GM21737 (cell line): ENCODE measurements at regions not wholly inside any gene's neighbourhood (a gene's known extent, or its start where the extent isn't known, plus 50 kb on each side); places are given as distances from the start of the nearest gene placed in this dataset.
"Not testable (repeated sequence)": the region's sequence is repeated elsewhere in the genome, so short reads cannot be mapped to it uniquely, and the experiment has no call there.

Experiments
- ATAC-seq: cut with Tn5 transposase; IDR thresholded peaks from one replicate; pipeline ENCODE4 v1.9.1; 2021; ENCODE audit warnings: mild to moderate bottlenecking, moderate library complexity; ENCODE audit not compliant: unreplicated experiment

GRCh38 chr2:60358476-60358875 is 195.0 kb downstream of the BCL11A start:
- no peak for ATAC-seq

DNA sequence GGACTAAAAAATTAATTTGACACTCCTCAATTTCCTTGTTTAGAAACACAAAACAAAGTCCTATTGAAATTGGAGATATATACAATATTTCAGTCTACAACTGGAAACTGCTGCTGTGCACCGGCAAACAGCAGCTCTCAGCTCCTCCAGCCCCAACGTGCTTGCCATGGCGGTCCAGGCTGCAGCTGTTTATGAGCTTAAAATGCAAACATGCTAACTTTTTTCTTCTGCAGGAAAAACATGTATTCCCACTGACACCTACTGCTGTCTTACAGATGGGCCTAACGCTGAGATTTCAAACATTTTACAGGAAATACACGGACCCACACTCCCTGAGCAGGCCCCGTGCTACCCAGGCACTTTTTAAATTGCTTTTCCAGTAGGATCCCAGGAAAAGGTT is 195.5 kb downstream of the BCL11A start:
- no peak for ATAC-seq

DNA sequence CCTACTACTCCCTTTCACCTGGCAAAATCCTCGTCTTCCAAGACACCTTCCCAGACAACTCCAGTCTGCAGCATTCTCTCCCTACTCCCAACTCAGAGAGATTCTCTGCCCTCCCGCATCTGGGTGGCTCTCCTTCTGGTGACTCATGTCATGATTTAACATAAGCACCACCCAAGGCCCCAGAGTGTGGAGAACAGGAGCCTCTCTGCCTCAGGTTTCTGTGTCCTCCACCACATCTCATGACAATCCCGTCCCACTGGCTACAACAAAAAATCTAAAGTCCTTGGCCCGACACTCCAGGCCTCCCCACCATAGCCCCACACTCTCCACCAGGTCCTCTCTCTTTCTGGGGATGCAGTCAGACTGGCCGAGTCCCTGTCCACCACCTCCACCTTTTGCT is 197.1 kb downstream of the BCL11A start:
- no peak for ATAC-seq

- no peak for ATAC-seq
These were observed 197.6 kb downstream of the BCL11A start for GRCh38 chr2:60355849-60356261.

DNA sequence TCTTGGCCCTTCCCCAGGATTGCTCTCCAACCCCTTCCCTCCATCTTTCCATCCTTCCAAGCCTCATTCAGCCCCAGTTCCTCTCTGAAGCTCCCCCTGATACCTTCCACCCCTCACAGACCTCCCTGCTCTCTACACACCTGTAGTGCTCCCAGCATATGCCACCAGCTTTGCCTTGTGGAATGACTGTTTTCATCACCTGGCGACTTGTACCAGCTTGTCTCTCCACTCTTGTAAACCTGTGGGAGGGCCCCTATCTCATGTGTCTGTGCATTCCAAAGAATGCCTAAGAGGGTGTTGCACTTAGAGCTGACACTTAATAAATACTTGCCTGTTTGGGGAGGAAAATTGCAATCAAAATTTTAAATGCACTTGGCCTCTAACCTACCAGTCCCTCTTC is 198.7 kb downstream of the BCL11A start:
- ATAC-seq: no peak

- ATAC-seq: peak; percentile 39
These were observed 199.6 kb downstream of the BCL11A start for GRCh38 chr2:60353863-60354262.

- ATAC-seq: peak; percentile 15
These were observed 200.1 kb downstream of the BCL11A start for GRCh38 chr2:60353406-60353800.

DNA sequence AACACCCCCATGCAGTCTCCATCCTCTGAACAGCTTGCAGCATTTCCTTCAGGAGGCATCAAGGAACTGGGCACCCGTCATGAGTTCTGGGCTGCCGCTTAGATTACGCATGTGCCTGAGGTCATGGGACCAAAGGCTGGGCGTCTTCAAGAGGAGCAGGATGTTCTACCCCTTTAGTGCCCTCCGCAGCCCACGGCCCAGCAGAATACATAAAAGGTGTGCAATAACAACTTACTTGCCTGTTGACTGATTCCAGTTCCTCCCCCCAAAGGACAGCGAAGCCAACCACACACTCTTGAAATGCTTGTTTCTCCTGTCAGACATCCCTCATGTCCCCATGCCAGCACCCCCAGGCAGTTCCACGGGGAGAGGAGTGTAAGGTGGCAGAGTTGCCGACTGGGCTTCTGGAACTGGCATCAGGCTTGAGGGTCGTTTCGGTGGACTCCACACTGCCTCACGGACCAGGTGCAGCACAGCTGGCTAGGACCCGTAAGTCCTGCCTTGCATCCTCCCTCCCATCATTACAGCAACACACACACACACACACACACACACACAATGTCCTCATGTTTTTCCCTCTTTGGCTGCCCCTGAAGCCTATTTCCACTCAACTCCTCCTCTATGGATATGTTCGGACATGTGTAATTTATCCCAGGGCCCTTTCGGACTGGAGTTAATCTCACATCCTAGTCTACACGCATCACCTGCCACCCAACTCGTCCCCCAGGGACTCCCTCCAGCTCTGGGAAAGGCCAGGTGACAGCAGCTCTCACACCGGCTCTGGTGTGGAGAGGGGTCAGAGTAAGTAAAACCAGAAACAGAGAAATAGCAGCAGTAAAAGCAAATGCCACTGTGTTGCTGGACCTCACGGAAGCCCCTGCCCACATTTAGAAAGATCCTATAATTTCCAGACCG is 200.7 kb downstream of the BCL11A start:
- no peak for ATAC-seq

DNA sequence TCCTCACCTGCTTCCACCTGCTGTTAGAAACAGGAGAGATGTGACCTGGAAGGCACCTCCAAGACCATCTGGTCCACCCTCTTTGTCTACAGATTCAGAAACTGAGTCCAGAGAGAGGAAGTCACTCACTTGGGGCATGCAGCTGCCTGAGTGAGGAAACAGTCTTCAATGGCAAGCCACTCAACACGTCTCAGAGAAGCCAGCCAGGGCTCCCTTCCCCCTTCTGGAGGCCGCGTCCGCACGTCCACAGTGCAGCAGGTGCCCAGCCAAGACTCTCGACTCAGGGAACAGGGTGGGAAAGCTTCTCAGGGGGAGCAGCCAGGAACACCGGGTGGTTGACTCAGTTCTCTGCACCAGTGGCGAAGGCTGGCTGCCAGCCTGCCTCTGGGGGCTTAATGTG is 201.7 kb downstream of the BCL11A start:
- ATAC-seq: no peak

GRCh38 chr2:60351321-60351720 is 202.1 kb downstream of the BCL11A start:
- no peak for ATAC-seq

- ATAC-seq: no peak
These were observed 202.7 kb downstream of the BCL11A start for GRCh38 chr2:60350791-60351190.

- ATAC-seq: no peak
These were observed 205.7 kb downstream of the BCL11A start for GRCh38 chr2:60347781-60348180.

DNA sequence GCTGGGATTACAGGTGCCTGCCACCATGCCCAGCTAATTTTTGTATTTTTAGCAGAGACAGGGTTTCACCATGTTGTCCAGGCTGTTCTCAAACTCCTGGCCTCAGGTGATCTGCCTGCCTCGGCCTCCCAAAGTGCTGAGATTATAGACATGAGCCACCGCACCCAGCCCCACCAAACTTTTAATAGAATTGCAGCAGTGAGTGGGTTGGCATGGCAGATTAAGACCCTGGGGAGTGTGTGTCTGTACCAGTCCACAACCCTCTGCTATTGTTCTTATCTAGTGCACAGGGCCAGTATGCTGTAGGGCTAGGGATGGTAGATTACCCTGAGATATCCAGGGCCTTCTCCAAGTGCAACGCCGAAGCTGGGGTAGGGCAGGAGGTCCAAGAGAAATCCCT is 211.0 kb downstream of the BCL11A start:
- not testable (repeated sequence) for ATAC-seq

- no peak for ATAC-seq
These were observed 212.3 kb downstream of the BCL11A start for GRCh38 chr2:60341151-60341550.

GRCh38 chr2:60339286-60339685 is 214.2 kb downstream of the BCL11A start:
- no peak for ATAC-seq

GRCh38 chr2:60337142-60337497 is 216.3 kb downstream of the BCL11A start:
- ATAC-seq: no peak

DNA sequence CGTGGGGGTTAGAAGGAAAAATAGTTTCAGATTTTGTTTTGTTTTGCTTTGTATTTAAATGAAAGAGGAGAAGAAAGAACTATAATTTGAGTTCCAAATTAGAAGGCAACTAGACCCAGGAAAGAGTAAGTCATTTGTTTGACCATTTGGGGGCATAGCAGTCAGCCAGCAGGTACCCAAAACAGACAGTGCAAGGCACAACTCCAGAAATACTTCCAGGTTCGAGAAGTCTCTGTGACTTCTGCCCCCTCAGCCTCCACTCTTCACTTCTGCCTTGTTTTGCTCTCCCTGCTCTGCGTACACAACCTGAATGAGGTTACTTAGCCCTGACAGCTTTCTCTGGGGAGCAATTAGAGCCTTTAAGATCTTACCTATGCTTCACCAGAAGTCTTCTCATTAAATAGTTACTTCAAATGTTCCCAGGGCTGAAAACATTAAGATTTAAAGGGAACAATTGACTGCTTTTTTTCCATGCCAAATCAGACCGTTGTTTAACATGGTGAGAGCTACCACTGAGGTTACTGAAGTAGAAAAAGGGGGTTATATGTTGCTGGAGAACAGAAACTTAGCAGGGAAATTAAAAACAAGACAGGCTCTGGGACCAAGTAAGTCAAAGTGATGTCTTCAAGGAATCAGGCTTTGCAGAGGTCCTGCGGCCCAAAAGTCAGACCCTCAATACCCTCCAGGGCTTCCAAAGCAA is 216.9 kb downstream of the BCL11A start:
- ATAC-seq: no peak

DNA sequence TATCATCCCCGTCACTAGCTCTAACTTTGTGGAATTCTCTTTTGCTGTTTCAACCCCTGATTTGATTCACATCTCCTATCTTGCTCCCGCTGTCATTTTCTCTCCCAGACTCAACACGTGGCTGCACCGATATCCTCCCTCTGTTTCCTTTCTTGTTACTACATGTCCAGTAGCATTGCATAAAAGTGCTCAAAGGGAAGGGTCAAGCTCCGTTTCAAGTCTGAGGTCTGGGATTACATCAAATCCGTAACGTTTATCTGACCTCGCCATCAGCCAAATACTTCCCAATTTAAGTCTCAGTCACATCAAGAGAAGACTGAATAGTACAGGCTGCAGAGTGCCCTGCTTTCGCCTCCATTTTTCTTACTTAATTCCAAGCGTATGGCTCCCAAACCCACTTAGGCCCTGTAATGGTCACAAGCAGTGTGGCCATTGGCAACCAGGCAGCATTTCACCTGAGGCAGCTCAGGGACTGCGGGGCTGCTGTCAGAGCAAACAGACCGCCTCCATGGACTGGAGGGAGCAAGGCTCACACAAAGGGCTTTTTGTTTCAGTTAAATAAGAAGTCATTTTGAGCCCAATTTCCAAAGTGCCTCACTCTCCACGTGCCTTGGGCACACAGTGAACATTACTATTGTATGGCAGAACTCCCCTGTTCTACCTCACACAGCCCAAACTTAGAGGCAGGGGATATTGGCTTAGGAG is 217.8 kb downstream of the BCL11A start:
- no peak for ATAC-seq

- no peak for ATAC-seq
These were observed 218.8 kb downstream of the BCL11A start for GRCh38 chr2:60334610-60335009.

GRCh38 chr2:60333264-60333663 is 220.2 kb downstream of the BCL11A start:
- no peak for ATAC-seq

- ATAC-seq: no peak
These were observed 222.2 kb downstream of the BCL11A start for GRCh38 chr2:60331115-60331809.
